GM18517 (cell line): ENCODE measurements at regions not wholly inside any gene's neighbourhood (a gene's known extent, or its start where the extent isn't known, plus 50 kb on each side); places are given as distances from the start of the nearest gene placed in this dataset.
"Not testable (repeated sequence)": the region's sequence is repeated elsewhere in the genome, so short reads cannot be mapped to it uniquely, and the experiment has no call there.

Experiments
- ATAC-seq: cut with Tn5 transposase; IDR thresholded peaks from one replicate; pipeline ENCODE4 v1.9.1; 2021; ENCODE audit warnings: mild to moderate bottlenecking, moderate library complexity; ENCODE audit not compliant: unreplicated experiment

- no peak for ATAC-seq
Measured at GRCh38 chr2:167753142-167753541, 494.3 kb downstream of the STK39 start.

GRCh38 chr2:167752734-167753133 is 494.7 kb downstream of the STK39 start:
- no peak for ATAC-seq

- ATAC-seq, result no peak
Measured at GRCh38 chr2:167750675-167751074, 496.7 kb downstream of the STK39 start.

GRCh38 chr2:167749660-167750059 is 497.7 kb downstream of the STK39 start:
- ATAC-seq, result no peak

GRCh38 chr2:167749016-167749415 is 498.4 kb downstream of the STK39 start:
- no peak for ATAC-seq

GRCh38 chr2:167748536-167748935 is 498.9 kb downstream of the STK39 start:
- no peak for ATAC-seq

- ATAC-seq, result no peak
Measured at GRCh38 chr2:167745667-167746066, 501.7 kb downstream of the STK39 start.

- not testable (repeated sequence) for ATAC-seq
Measured at GRCh38 chr2:167739921-167740320, 507.5 kb downstream of the STK39 start.

- no peak for ATAC-seq
Measured at GRCh38 chr2:167733747-167734146, 513.6 kb downstream of the STK39 start.

GRCh38 chr2:167732326-167732725 is 515.1 kb downstream of the STK39 start:
- no peak for ATAC-seq

- ATAC-seq, result no peak
Measured at GRCh38 chr2:167729911-167730310, 517.5 kb downstream of the STK39 start.

- no peak for ATAC-seq
Measured at GRCh38 chr2:167726788-167727187, 520.6 kb downstream of the STK39 start.

GRCh38 chr2:167721593-167721992 is 525.8 kb downstream of the STK39 start:
- ATAC-seq, result no peak

- ATAC-seq, result no peak
Measured at GRCh38 chr2:167719410-167719809, 528.0 kb downstream of the STK39 start.

GRCh38 chr2:167718560-167718959 is 528.8 kb downstream of the STK39 start:
- no peak for ATAC-seq

GRCh38 chr2:167715932-167716331 is 531.5 kb downstream of the STK39 start:
- ATAC-seq, result no peak

GRCh38 chr2:167715498-167715897 is 531.9 kb downstream of the STK39 start:
- ATAC-seq, result not testable (repeated sequence)

- no peak for ATAC-seq
Measured at GRCh38 chr2:167712275-167712674, 535.1 kb downstream of the STK39 start.

GRCh38 chr2:167708998-167709397 is 538.4 kb downstream of the STK39 start:
- no peak for ATAC-seq

- ATAC-seq, result no peak
Measured at GRCh38 chr2:167706800-167707199, 540.6 kb downstream of the STK39 start.

GRCh38 chr2:167703441-167703840 is 544.0 kb downstream of the STK39 start:
- no peak for ATAC-seq

GRCh38 chr2:167702227-167702626 is 545.2 kb downstream of the STK39 start:
- ATAC-seq, result no peak

GRCh38 chr2:167701651-167702050 is 545.7 kb downstream of the STK39 start:
- ATAC-seq, result no peak

- ATAC-seq, result no peak
Measured at GRCh38 chr2:167697948-167698347, 549.4 kb downstream of the STK39 start.
